Activated B cell treated with CpG ODN at 0.5 μM for 24 hours (primary cell): ENCODE measurements at regions not wholly inside any gene's neighbourhood (a gene's known extent, or its start where the extent isn't known, plus 50 kb on each side); places are given as distances from the start of the nearest gene placed in this dataset.

Experiments
- ATAC-seq: fragments of 200-7000 bp; cut with Tn5 transposase; one replicate; pipeline ENCODE4 v1.10.0; 2021; ENCODE audit warnings: low read depth, mild to moderate bottlenecking, moderate library complexity
- CTCF ChIA-PET: fragments of 350-600 bp; sonication (Branson Sonifier 250); formaldehyde crosslinking; loops from one replicate; lab custom pipeline; 2021; ENCODE audit warnings: antibody characterized with exemption; lab: Charles Lee
- POLR2A ChIA-PET: fragments of 350-600 bp; sonication (Branson Sonifier 250); formaldehyde crosslinking; loops from one replicate; lab custom pipeline; 2021; ENCODE audit warnings: antibody characterized with exemption; lab: Charles Lee
- DNase-seq: peaks from one replicate; pipeline ENCODE4 v3.0.0; 2022
- H3K27ac Mint-ChIP-seq: one replicate; pipeline ENCODE4 v1.8.0; 2020; ENCODE audit warnings: mixed read lengths
- H3K27me3 Mint-ChIP-seq: one replicate; pipeline ENCODE4 v1.8.0; 2021; ENCODE audit warnings: mixed read lengths
- H3K36me3 Mint-ChIP-seq: one replicate; pipeline ENCODE4 v1.8.0; 2021; ENCODE audit warnings: low read depth, mixed read lengths
- H3K4me1 Mint-ChIP-seq: one replicate; pipeline ENCODE4 v1.8.0; 2021; ENCODE audit warnings: mixed read lengths
- H3K4me3 Mint-ChIP-seq: one replicate; pipeline ENCODE4 v1.8.0; 2020; ENCODE audit warnings: mild to moderate bottlenecking, mixed read lengths
- H3K9me3 Mint-ChIP-seq: one replicate; pipeline ENCODE4 v1.8.0; 2020; ENCODE audit warnings: mixed read lengths
- intact Hi-C: fragments of 100-400 bp; cut with micrococcal nuclease; formaldehyde crosslinking; loops from one replicate; pipeline ENCODE4 v1.15.1; 2024
- TF ChIP-seq, protein P1 (sequence below): fragments of 200-600 bp; IDR thresholded peaks from one replicate; pipeline ENCODE4 v1.8.0; 2022; ENCODE audit warnings: antibody characterized with exemption, mild to moderate bottlenecking

- Mint-ChIP-seq H3K27me3 (peaks cover 28% of the 10 kb centered on the region), H3K9me3 (peaks cover 6% of the 10 kb centered on the region), H3K4me3 (no peak overlapping the region), H3K27ac (no peak overlapping the region), H3K36me3 (no peaks in the 10 kb centered on the region), H3K4me1 (no peaks in the 10 kb centered on the region)
- TF ChIP-seq, protein P1, sequence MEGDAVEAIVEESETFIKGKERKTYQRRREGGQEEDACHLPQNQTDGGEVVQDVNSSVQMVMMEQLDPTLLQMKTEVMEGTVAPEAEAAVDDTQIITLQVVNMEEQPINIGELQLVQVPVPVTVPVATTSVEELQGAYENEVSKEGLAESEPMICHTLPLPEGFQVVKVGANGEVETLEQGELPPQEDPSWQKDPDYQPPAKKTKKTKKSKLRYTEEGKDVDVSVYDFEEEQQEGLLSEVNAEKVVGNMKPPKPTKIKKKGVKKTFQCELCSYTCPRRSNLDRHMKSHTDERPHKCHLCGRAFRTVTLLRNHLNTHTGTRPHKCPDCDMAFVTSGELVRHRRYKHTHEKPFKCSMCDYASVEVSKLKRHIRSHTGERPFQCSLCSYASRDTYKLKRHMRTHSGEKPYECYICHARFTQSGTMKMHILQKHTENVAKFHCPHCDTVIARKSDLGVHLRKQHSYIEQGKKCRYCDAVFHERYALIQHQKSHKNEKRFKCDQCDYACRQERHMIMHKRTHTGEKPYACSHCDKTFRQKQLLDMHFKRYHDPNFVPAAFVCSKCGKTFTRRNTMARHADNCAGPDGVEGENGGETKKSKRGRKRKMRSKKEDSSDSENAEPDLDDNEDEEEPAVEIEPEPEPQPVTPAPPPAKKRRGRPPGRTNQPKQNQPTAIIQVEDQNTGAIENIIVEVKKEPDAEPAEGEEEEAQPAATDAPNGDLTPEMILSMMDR: no peak
- DNase-seq (no peak), ATAC-seq (no peak)
- ChIA-PET CTCF (no interaction called here), POLR2A (no interaction called here)
- intact Hi-C loops: no loop called here
Measured at GRCh38 chr7:152922318-152923081, 162.9 kb downstream of the ACTR3B start.

DNA sequence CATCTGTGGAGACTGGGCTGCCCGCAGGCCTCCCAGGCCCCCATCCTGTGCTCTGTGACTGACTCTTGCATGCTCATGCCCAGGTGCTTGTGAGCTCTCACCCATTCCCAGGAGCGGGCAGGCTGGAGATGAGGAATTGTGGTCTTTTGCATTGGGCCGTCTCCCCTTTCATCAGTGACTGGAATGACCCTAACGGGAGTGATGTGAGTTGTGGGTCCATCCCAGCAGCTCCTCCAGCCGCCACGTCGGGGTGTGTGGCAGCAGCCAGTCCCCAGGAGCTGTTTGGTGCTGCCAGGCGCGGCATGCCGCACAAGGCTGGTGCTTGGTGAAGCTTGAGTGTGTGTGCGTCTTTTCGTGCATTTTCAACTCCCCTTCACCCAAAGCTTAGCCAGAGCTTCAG is 164.2 kb downstream of the ACTR3B start:
- ChIA-PET CTCF (no interaction called here), POLR2A (no interaction called here)
- no peak overlapping the region for H3K27ac Mint-ChIP-seq
- no peak for ATAC-seq
- no peaks in the 10 kb centered on the region for H3K4me1 Mint-ChIP-seq
- no peak overlapping the region for H3K4me3 Mint-ChIP-seq
- TF ChIP-seq, protein P1: no peak
- intact Hi-C loops: no loop called here
- peaks cover 8% of the 10 kb centered on the region for H3K9me3 Mint-ChIP-seq
- DNase-seq: no peak
- peaks cover 28% of the 10 kb centered on the region for H3K27me3 Mint-ChIP-seq
- H3K36me3 Mint-ChIP-seq: no peaks in the 10 kb centered on the region

- peaks cover 8% of the 10 kb centered on the region for H3K9me3 Mint-ChIP-seq
- peaks cover 28% of the 10 kb centered on the region for H3K27me3 Mint-ChIP-seq
- TF ChIP-seq, protein P1: no peak
- H3K4me3 Mint-ChIP-seq: no peak overlapping the region
- no peaks in the 10 kb centered on the region for H3K4me1 Mint-ChIP-seq
- no peak for ATAC-seq
- intact Hi-C loops: no loop called here
- ChIA-PET CTCF (no interaction called here), POLR2A (no interaction called here)
- DNase-seq: no peak
- no peak overlapping the region for H3K27ac Mint-ChIP-seq
- H3K36me3 Mint-ChIP-seq: no peaks in the 10 kb centered on the region
Measured at GRCh38 chr7:152924238-152924637, 164.7 kb downstream of the ACTR3B start.

GRCh38 chr7:152924826-152925411 is 165.4 kb downstream of the ACTR3B start:
- H3K27ac Mint-ChIP-seq: no peak overlapping the region
- intact Hi-C loops: no loop called here
- H3K4me1 Mint-ChIP-seq: no peaks in the 10 kb centered on the region
- H3K36me3 Mint-ChIP-seq: no peaks in the 10 kb centered on the region
- ChIA-PET POLR2A (no interaction called here), CTCF (no interaction called here)
- no peak overlapping the region for H3K4me3 Mint-ChIP-seq
- H3K9me3 Mint-ChIP-seq: peaks cover 7% of the 10 kb centered on the region
- DNase-seq (no peak), ATAC-seq (no peak)
- TF ChIP-seq, protein P1: no peak
- H3K27me3 Mint-ChIP-seq: peaks cover 28% of the 10 kb centered on the region

DNA sequence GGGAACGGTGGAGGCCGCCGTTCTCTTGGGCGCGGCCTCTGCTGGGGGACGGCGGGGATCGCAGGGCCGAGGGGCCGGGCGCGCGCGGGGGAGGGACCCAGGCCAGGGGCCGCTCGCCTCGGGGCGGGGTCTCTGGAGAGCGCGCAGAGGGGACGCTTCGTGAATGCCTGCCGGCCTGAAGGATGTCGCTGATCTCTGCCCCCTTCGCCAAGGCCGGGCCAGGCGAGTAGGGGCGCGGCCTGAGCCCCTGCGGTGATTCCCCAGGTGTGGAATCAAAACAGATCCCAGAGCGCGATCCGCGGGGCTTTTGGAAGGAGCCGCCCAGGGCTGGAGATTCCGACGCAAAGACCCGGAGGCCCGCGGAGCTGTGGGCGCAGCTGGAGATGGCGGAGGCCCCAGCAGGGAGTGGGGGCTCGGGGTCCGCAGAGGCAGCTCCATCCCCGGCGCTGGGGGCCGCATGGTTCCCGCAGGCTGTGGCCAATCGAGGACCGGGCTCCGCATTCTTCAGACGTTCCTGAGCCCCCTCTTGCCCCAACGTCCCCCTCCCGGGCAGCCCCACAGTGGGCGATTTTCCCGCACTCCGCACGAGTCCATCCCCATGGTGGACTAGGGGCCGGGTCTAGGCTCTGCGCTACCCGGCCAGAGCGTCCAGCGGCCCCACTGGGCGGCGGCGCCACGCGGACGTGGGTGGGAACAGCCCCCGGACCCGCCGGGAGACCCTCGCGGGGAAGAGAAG is 166.0 kb downstream of the ACTR3B start:
- CTCF ChIA-PET: no interaction called here
- intact Hi-C loops: no loop called here
- no peak for ATAC-seq
- Mint-ChIP-seq H3K27me3 (peaks cover 27% of the 10 kb centered on the region), H3K4me1 (no peaks in the 10 kb centered on the region), H3K4me3 (no peak overlapping the region), H3K9me3 (peaks cover 3% of the 10 kb centered on the region), H3K27ac (no peak overlapping the region), H3K36me3 (no peaks in the 10 kb centered on the region)
- TF ChIP-seq, protein P1: no peak
- POLR2A ChIA-PET: no interaction called here
- no peak for DNase-seq
